Activated CD8-positive, alpha-beta memory T cell treated with anti-CD3 and anti-CD28 coated beads, Interleukin-2, amount 10 ng/mL, durations not matched to agents 7 days and 5 days (primary cell): ENCODE measurements at regions not wholly inside any gene's neighbourhood (a gene's known extent, or its start where the extent isn't known, plus 50 kb on each side); places are given as distances from the start of the nearest gene placed in this dataset.

Experiments
- ATAC-seq: fragments of 150-1000 bp; cut with Tn5 transposase; one replicate; pipeline ENCODE4 v1.10.0; 2021; ENCODE audit warnings: moderate library complexity
- CTCF ChIA-PET: fragments of 350-600 bp; sonication (Branson Sonifier 250); formaldehyde crosslinking; loops from one replicate; lab custom pipeline; 2021; ENCODE audit warnings: antibody characterized with exemption; lab: Charles Lee
- DNase-seq: peaks from one replicate; pipeline ENCODE4 v3.0.0-alpha.2; 2020
- H3K27ac Mint-ChIP-seq: one replicate; pipeline ENCODE4 v1.8.0; 2021; ENCODE audit warnings: mild to moderate bottlenecking, mixed read lengths
- H3K27me3 Mint-ChIP-seq: one replicate; pipeline ENCODE4 v1.8.0; 2021; ENCODE audit warnings: mixed read lengths
- H3K36me3 Mint-ChIP-seq: one replicate; pipeline ENCODE4 v1.8.0; 2021; ENCODE audit warnings: mild to moderate bottlenecking, mixed read lengths
- H3K4me1 Mint-ChIP-seq: one replicate; pipeline ENCODE4 v1.8.0; 2021; ENCODE audit warnings: mixed read lengths
- H3K4me3 Mint-ChIP-seq: one replicate; pipeline ENCODE4 v1.8.0; 2021; ENCODE audit warnings: mild to moderate bottlenecking, moderate library complexity, mixed read lengths
- H3K9me3 Mint-ChIP-seq: one replicate; pipeline ENCODE4 v1.8.0; 2022; ENCODE audit warnings: low read depth, mixed read lengths

GRCh38 chr7:46848944-46849343 lies 733.0 kb downstream of the TNS3 start:
- Mint-ChIP-seq H3K4me1 (no peaks in the 10 kb centered on the region), H3K9me3 (peaks cover 5% of the 10 kb centered on the region), H3K27me3 (no peaks in the 10 kb centered on the region), H3K4me3 (no peak overlapping the region), H3K27ac (no peak overlapping the region), H3K36me3 (no peaks in the 10 kb centered on the region)
- ATAC-seq: no peak
- CTCF ChIA-PET: no interaction called here
- DNase-seq: no peak

- Mint-ChIP-seq H3K4me3 (no peak overlapping the region), H3K9me3 (peaks cover 5% of the 10 kb centered on the region), H3K27ac (no peak overlapping the region), H3K36me3 (no peaks in the 10 kb centered on the region), H3K4me1 (no peaks in the 10 kb centered on the region), H3K27me3 (no peaks in the 10 kb centered on the region)
- CTCF ChIA-PET: no interaction called here
- DNase-seq (no peak), ATAC-seq (no peak)
Measured at GRCh38 chr7:46848311-46848710, 733.6 kb downstream of the TNS3 start.

- ATAC-seq: no peak
- CTCF ChIA-PET: no interaction called here
- Mint-ChIP-seq H3K27ac (no peak overlapping the region), H3K27me3 (no peaks in the 10 kb centered on the region), H3K4me3 (no peak overlapping the region), H3K4me1 (no peaks in the 10 kb centered on the region), H3K9me3 (peaks cover 5% of the 10 kb centered on the region), H3K36me3 (no peaks in the 10 kb centered on the region)
- no peak for DNase-seq
Measured at GRCh38 chr7:46847126-46847525, 734.8 kb downstream of the TNS3 start.

GRCh38 chr7:46844486-46844885 lies 737.4 kb downstream of the TNS3 start:
- ATAC-seq (no peak), DNase-seq (no peak)
- Mint-ChIP-seq H3K27ac (no peak overlapping the region), H3K9me3 (peaks cover 9% of the 10 kb centered on the region), H3K27me3 (no peaks in the 10 kb centered on the region), H3K36me3 (no peaks in the 10 kb centered on the region), H3K4me3 (no peak overlapping the region), H3K4me1 (no peaks in the 10 kb centered on the region)
- CTCF ChIA-PET: no interaction called here

- no peak for ATAC-seq
- Mint-ChIP-seq H3K4me3 (no peak overlapping the region), H3K27ac (no peak overlapping the region)
Measured at GRCh38 chr7:46841248-46841647, 740.7 kb downstream of the TNS3 start.

GRCh38 chr7:46839651-46840050 lies 742.3 kb downstream of the TNS3 start:
- Mint-ChIP-seq H3K27me3 (no peaks in the 10 kb centered on the region), H3K36me3 (no peaks in the 10 kb centered on the region), H3K27ac (no peak overlapping the region), H3K4me1 (no peaks in the 10 kb centered on the region), H3K4me3 (no peak overlapping the region), H3K9me3 (peaks cover 4% of the 10 kb centered on the region)
- CTCF ChIA-PET: no interaction called here
- ATAC-seq: no peak
- DNase-seq: no peak

More at GRCh38 chr7:46841248-46841647, 740.7 kb downstream of the TNS3 start:
- H3K36me3 Mint-ChIP-seq: no peaks in the 10 kb centered on the region
- H3K27me3 Mint-ChIP-seq: no peaks in the 10 kb centered on the region
- no peaks in the 10 kb centered on the region for H3K4me1 Mint-ChIP-seq
- peaks cover 7% of the 10 kb centered on the region for H3K9me3 Mint-ChIP-seq
- DNase-seq: no peak
- CTCF ChIA-PET: no interaction called here

- H3K36me3 Mint-ChIP-seq: no peaks in the 10 kb centered on the region
- H3K4me3 Mint-ChIP-seq: no peak overlapping the region
Measured at GRCh38 chr7:46838463-46838862, 743.4 kb downstream of the TNS3 start.

GRCh38 chr7:46835556-46835955 lies 746.4 kb downstream of the TNS3 start:
- Mint-ChIP-seq H3K4me3 (no peak overlapping the region), H3K36me3 (no peaks in the 10 kb centered on the region), H3K9me3 (no peaks in the 10 kb centered on the region), H3K27ac (no peak overlapping the region), H3K27me3 (no peaks in the 10 kb centered on the region), H3K4me1 (no peaks in the 10 kb centered on the region)
- CTCF ChIA-PET: no interaction called here
- DNase-seq (no peak), ATAC-seq (no peak)

More at GRCh38 chr7:46838463-46838862, 743.4 kb downstream of the TNS3 start:
- Mint-ChIP-seq H3K27me3 (no peaks in the 10 kb centered on the region), H3K27ac (no peak overlapping the region), H3K4me1 (no peaks in the 10 kb centered on the region), H3K9me3 (peaks cover 4% of the 10 kb centered on the region)
- DNase-seq: no peak
- CTCF ChIA-PET: no interaction called here
- no peak for ATAC-seq

- no peaks in the 10 kb centered on the region for H3K27me3 Mint-ChIP-seq
- CTCF ChIA-PET: no interaction called here
- no peaks in the 10 kb centered on the region for H3K36me3 Mint-ChIP-seq
- H3K4me3 Mint-ChIP-seq: no peak overlapping the region
- peaks cover 3% of the 10 kb centered on the region for H3K9me3 Mint-ChIP-seq
- no peak for ATAC-seq
- H3K4me1 Mint-ChIP-seq: no peaks in the 10 kb centered on the region
- H3K27ac Mint-ChIP-seq: no peak overlapping the region
- no peak for DNase-seq
Measured at GRCh38 chr7:46834921-46835320, 747.0 kb downstream of the TNS3 start.

GRCh38 chr7:46833197-46833596 lies 748.7 kb downstream of the TNS3 start:
- no peak overlapping the region for H3K27ac Mint-ChIP-seq
- DNase-seq: no peak
- H3K4me3 Mint-ChIP-seq: no peak overlapping the region
- ATAC-seq: no peak
- H3K9me3 Mint-ChIP-seq: peaks cover 6% of the 10 kb centered on the region
- H3K4me1 Mint-ChIP-seq: no peaks in the 10 kb centered on the region
- no peaks in the 10 kb centered on the region for H3K36me3 Mint-ChIP-seq
- CTCF ChIA-PET: no interaction called here
- H3K27me3 Mint-ChIP-seq: no peaks in the 10 kb centered on the region

- Mint-ChIP-seq H3K27ac (no peak overlapping the region), H3K4me1 (no peaks in the 10 kb centered on the region), H3K9me3 (peaks cover 6% of the 10 kb centered on the region), H3K27me3 (no peaks in the 10 kb centered on the region), H3K4me3 (no peak overlapping the region), H3K36me3 (no peaks in the 10 kb centered on the region)
- DNase-seq (no peak), ATAC-seq (no peak)
- CTCF ChIA-PET: no interaction called here
Measured at GRCh38 chr7:46832136-46832535, 749.8 kb downstream of the TNS3 start.

GRCh38 chr7:46819819-46820218 lies 762.1 kb downstream of the TNS3 start:
- Mint-ChIP-seq H3K4me3 (no peak overlapping the region), H3K9me3 (peaks cover 6% of the 10 kb centered on the region), H3K27me3 (no peaks in the 10 kb centered on the region), H3K4me1 (no peaks in the 10 kb centered on the region), H3K27ac (no peak overlapping the region), H3K36me3 (no peaks in the 10 kb centered on the region)
- CTCF ChIA-PET: no interaction called here
- DNase-seq: no peak
- no peak for ATAC-seq

- H3K36me3 Mint-ChIP-seq: no peaks in the 10 kb centered on the region
- no peak overlapping the region for H3K27ac Mint-ChIP-seq
- H3K9me3 Mint-ChIP-seq: peaks cover 5% of the 10 kb centered on the region
- H3K27me3 Mint-ChIP-seq: no peaks in the 10 kb centered on the region
- H3K4me3 Mint-ChIP-seq: no peak overlapping the region
- ATAC-seq (no peak), DNase-seq (no peak)
- CTCF ChIA-PET: no interaction called here
- H3K4me1 Mint-ChIP-seq: no peaks in the 10 kb centered on the region
Measured at GRCh38 chr7:46814516-46815250, 767.2 kb downstream of the TNS3 start.

- H3K27ac Mint-ChIP-seq: no peak overlapping the region
Measured at GRCh38 chr7:46812101-46812675, 769.7 kb downstream of the TNS3 start.

More at GRCh38 chr7:46812101-46812675, 769.7 kb downstream of the TNS3 start:
- Mint-ChIP-seq H3K36me3 (no peaks in the 10 kb centered on the region), H3K27me3 (no peaks in the 10 kb centered on the region), H3K4me3 (no peak overlapping the region), H3K4me1 (no peaks in the 10 kb centered on the region), H3K9me3 (peaks cover 4% of the 10 kb centered on the region)
- CTCF ChIA-PET: no interaction called here
- ATAC-seq (no peak), DNase-seq (no peak)
